CD1c-positive myeloid dendritic cell (primary cell): ENCODE measurements at regions not wholly inside any gene's neighbourhood (a gene's known extent, or its start where the extent isn't known, plus 50 kb on each side); places are given as distances from the start of the nearest gene placed in this dataset.

Source experiments
- DNase-seq: peaks from one replicate; pipeline ENCODE4 v3.0.0-alpha.2; 2016; ENCODE audit errors: extremely low spot score

DNA sequence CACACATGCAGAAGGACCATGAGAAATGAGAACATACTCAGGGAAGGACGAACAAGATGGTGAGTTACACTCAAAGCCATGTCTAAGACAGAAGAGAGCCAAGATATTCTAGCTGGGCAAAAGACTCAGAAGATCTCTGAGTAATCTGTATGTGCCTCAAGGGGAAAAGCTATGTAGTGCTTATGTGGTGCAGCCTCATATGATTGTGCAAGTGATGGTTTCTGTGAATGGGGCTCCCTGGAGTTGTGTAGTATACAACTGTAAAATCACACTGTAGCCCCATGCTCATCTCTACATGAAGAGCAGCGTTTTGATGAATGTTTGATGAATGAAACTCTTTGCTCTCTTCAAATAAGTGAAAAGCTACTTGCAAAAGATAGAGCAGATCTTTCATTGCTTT lies 57.5 kb downstream of the OSR1 start:
- DNase-seq = no peak

GRCh38 chr2:19299522-19299921 lies 58.9 kb downstream of the OSR1 start:
- no peak for DNase-seq

DNA sequence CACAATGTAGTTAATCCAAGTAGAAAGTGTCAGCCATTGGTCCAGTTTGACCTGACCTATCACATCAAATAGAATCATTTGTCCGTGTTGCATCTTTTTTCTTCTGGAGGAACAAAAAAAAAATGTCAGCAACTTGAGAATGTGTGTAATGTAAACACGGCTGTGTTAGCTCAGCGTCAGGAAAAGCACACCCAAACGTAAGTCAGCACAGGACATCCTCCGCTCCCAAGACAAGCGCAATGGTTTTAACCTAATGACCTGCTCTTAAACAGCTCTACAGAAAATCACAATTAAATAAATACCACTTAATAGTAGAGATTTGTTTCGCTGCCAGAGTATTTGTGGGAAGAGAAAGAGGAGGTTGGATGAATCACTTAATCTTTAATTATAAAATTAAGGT lies 59.4 kb downstream of the OSR1 start:
- no peak for DNase-seq

DNA sequence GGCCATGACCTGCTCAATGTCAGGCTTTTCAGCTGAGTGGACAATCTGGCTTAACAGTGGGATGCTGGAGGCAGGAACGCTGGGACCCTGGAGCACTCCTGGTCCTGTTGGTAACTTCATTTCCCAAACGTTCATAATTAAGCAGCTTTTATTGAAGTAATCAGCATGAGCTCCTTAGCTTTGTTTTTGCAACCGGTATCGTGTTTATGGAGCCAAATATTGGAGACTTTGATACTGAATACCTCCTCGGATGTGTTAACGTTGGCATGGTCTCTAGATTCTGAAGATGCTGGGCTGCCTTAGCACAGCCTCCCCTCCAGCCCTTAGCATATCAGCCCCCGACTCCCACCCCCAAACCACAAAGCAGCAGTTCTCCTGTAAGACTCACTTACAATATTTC lies 60.7 kb downstream of the OSR1 start:
- DNase-seq = no peak

- DNase-seq = no peak
Measured at GRCh38 chr2:19295998-19296502, 62.4 kb downstream of the OSR1 start.

GRCh38 chr2:19292007-19292406 lies 66.4 kb downstream of the OSR1 start:
- no peak for DNase-seq

GRCh38 chr2:19288291-19288690 lies 70.1 kb downstream of the OSR1 start:
- DNase-seq = no peak

GRCh38 chr2:19287324-19287723 lies 71.1 kb downstream of the OSR1 start:
- DNase-seq = no peak

GRCh38 chr2:19282305-19282704 lies 76.1 kb downstream of the OSR1 start:
- no peak for DNase-seq

GRCh38 chr2:19274439-19274838 lies 84.0 kb downstream of the OSR1 start:
- DNase-seq = no peak

- DNase-seq = no peak
Measured at GRCh38 chr2:19272941-19273470, 85.4 kb downstream of the OSR1 start.

DNA sequence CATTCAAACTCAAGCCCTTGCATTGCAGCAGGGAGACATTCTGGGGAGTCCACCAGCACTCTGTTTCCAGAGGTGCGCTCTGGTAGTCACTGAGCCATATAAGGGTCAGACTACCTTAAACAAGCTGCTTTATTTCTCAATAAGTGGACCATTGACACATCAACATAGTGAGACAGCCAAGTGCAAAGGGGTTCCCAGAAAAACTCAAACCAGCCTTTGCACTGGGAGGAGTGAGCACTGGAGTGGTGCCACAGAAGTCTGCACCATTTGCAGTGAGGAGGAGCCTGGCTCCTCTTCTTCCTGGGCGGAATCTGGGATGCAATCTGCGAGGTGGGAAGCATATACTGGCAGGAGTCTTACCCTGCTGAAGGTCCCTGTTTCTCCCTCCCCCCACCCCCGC lies 86.4 kb downstream of the OSR1 start:
- DNase-seq = no peak

- DNase-seq = no peak
Measured at GRCh38 chr2:19264852-19265251, 93.6 kb downstream of the OSR1 start.

- no peak for DNase-seq
Measured at GRCh38 chr2:19262150-19262549, 96.3 kb downstream of the OSR1 start.

DNA sequence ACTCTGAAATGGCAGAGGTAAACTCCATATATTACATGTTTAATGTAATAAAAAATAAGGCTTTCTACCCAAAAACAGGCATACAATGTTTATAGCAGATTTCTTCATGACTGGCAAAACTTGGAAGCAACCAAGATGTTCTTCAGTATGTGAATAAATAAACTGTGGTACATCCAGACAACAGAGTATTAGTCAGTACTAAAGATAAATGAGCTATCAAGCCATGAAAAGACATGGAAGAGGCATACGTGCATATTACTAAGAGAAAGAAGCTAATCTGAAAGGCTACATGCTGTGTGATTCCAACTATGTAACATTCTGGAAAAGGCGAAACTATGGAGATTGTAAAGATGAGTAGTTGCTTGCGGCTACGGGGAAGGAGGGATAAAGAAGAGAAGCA lies 97.4 kb downstream of the OSR1 start:
- no peak for DNase-seq

GRCh38 chr2:19256121-19256601 lies 102.3 kb downstream of the OSR1 start:
- no peak for DNase-seq

GRCh38 chr2:19255481-19255880 lies 102.9 kb downstream of the OSR1 start:
- no peak for DNase-seq

DNA sequence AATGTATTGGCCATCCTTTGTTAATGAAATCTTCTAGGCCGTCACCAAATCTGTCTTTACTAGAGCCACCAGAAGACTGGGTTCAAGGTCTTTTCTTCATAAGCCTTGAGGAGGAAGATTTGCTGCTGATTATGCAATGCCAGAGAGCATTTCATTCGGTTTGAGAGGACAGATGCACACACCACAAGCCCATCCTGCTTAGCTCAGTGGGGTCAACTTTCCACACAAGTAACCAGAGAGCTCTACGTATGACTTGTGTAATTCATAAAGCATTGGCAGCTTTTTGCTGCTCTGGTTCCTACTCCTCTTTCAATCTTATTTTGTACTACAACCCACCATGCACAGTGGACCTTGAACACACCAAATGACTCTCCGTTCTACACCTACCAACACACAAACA lies 106.9 kb downstream of the OSR1 start:
- DNase-seq = no peak

DNA sequence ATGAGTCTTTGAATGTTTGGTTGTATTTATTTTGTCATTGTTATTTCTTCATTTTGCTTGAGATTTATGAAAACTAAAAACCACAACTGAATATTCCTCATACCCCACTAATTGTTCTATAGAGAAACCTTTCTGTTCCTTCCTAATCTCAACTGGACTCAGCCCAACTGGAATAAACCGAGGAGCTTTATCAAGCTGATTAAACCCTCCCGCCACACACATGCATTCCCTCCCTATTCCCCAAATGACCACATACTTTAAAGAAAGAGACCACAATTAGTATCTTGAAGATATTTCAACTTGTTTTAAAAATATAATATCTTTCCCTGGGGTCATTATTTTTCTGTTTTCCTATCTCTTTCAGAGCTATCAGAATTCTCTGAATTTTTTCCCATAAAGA lies 107.5 kb downstream of the OSR1 start:
- no peak for DNase-seq

GRCh38 chr2:19247186-19247585 lies 111.2 kb downstream of the OSR1 start:
- DNase-seq = no peak

- DNase-seq = no peak
Measured at GRCh38 chr2:19246496-19246895, 111.9 kb downstream of the OSR1 start.

DNA sequence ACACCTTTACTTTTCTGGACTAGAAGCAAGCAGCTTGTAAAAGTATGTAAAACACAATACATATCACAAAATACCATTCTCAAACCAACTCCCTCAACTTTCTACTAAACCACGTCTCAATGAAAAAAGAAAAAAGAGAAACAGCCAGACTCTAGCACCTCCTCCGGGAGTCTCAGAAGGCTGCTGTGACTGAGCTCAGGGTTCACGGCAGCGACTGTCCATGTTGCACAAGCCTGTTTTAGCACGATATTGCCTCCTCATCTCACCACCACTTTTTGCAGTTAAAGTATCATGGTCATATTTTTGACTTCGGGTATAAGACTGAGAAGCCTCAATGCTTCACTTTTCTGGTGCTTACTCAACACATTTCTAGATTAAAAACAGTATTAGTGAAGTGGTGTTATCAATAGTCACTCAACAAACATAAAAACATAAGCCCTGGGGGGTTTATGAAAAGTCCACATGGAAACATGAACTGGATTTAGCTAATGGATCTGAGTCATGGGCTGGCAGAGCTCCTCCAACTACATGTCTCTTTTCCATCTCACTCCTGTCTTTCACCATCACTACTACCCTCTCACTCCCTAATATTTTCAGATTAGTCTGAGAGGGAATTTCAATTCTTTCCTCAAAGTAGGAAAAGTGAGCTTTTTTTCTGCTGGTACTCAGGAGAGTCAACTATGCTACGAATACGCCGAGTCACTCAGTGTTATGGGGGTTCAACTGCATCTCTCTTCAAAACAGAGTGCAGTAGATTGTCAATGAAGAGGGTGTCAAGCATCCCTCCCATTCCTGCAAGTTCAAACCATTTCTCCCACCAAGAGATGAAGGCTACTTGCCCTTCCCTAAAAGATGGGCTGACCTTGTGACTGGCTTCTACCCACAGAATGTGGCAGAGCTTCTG lies 113.7 kb downstream of the OSR1 start:
- no peak for DNase-seq

GRCh38 chr2:19238440-19239060 lies 119.9 kb downstream of the OSR1 start:
- DNase-seq = no peak
